Lung (tissue), 11 donors: ENCODE measurements at regions not wholly inside any gene's neighbourhood (a gene's known extent, or its start where the extent isn't known, plus 50 kb on each side); places are given as distances from the start of the nearest gene placed in this dataset.

Experiments used
- ATAC-seq: fragments of 200-7000 bp; cut with Tn5 transposase; one replicate; pipeline ENCODE4 v1.9.1; 2020; ENCODE audit warnings: moderate number of reproducible peaks; ENCODE audit not compliant: insufficient read depth, low FRiP score
- DNase-seq, 3 donors: peaks; one replicate each; pipeline ENCODE4 v3.0.0-alpha.2; 2013 to 2017
- H3K27ac ChIP-seq, 2 donors: one replicate each; pipeline ENCODE4 v1.5.1; 2013; ENCODE audit warnings: mild to moderate bottlenecking in 2 of 2, moderate library complexity in 2 of 2, control low read depth in 1 of 2, inconsistent platforms in 1 of 2, low read depth in 1 of 2, low read length in 1 of 2
- H3K27me3 ChIP-seq, 3 donors: one replicate each; pipeline ENCODE4 v1.5.1; 2013; ENCODE audit warnings: low read length in 2 of 3; ENCODE audit not compliant: control insufficient read depth in 3 of 3, insufficient read depth in 3 of 3
- H3K36me3 ChIP-seq, 4 donors: one replicate each; pipeline ENCODE4 v1.5.1; 2013; ENCODE audit warnings: low read length in 4 of 4, mild to moderate bottlenecking in 1 of 4, moderate library complexity in 1 of 4; ENCODE audit not compliant: control insufficient read depth in 4 of 4, insufficient read depth in 4 of 4
- H3K4me1 ChIP-seq, 5 donors: one replicate each; pipeline ENCODE4 v1.5.1; 2013; ENCODE audit warnings: low read length in 5 of 5, mild to moderate bottlenecking in 2 of 5, moderate library complexity in 1 of 5; ENCODE audit not compliant: control insufficient read depth in 5 of 5, insufficient read depth in 5 of 5
- H3K4me3 ChIP-seq: one replicate; pipeline ENCODE4 v1.5.1; 2013; ENCODE audit warnings: mild to moderate bottlenecking, control low read depth, moderate library complexity
- H3K9ac ChIP-seq, 2 donors: one replicate each; pipeline ENCODE4 v1.5.1; 2013; ENCODE audit warnings: low read length in 2 of 2, control low read depth in 1 of 2; ENCODE audit not compliant: insufficient read depth in 1 of 2
- H3K9me3 ChIP-seq, 4 donors: one replicate each; pipeline ENCODE4 v1.5.1; 2013; ENCODE audit warnings: low read length in 3 of 4, mild to moderate bottlenecking in 1 of 4, moderate library complexity in 1 of 4; ENCODE audit not compliant: control insufficient read depth in 4 of 4, insufficient read depth in 3 of 4
- CTCF ChIP-seq: IDR thresholded peaks from 2 replicates; pipeline ENCODE4 v1.5.1; 2012; ENCODE audit warnings: mild to moderate bottlenecking; ENCODE audit errors: control extremely low read depth, extremely low read depth
- WGBS, 2 donors: extraction: QIAGEN DNeasy Blood & Tissue Kit; methylation state at CpG; one replicate each; pipeline ENCODE4 v1.1.7; 2013; 5-methylcytosine and 5-hydroxymethylcytosine counted together
- donor health status: control.
- donor health status: control.
- donor health status: Bipolar disorder and iron deficiency.
- donor health status: healthy.
- donor health status: DM: yes; HTN: yes; CAD: no.

- Histone ChIP-seq H3K4me3 (no peak overlapping the region), H3K9ac (no peak overlapping the region), H3K36me3 (no peaks in the 10 kb centered on the region), H3K27me3 (no peaks in the 10 kb centered on the region), H3K4me1 (peaks cover 0 to 1% (median 0%) of the 10 kb centered on the region in 5 donors), H3K27ac (no peak overlapping the region), H3K9me3 (peaks cover 0 to 6% (median under 1%) of the 10 kb centered on the region in 4 donors)
- ATAC-seq (no peak), DNase-seq (no peak)
- no peak for TF ChIP-seq CTCF
- WGBS, 2 donors: 82 to 97% methylated on average over 1 of the region's 1 CpG
Observed at GRCh38 chr18:64283059-64283458, 134.2 kb upstream of the LINC00305 start.

GRCh38 chr18:64278026-64278425, 129.1 kb upstream of the LINC00305 start:
- H3K4me3 ChIP-seq: no peak overlapping the region
- no peak overlapping the region for H3K9ac ChIP-seq
- no peak for ATAC-seq
- no peaks in the 10 kb centered on the region for H3K36me3 ChIP-seq
- no peak overlapping the region for H3K27ac ChIP-seq
- WGBS, 2 donors: 88 to 96% methylated on average over 5 of the region's 5 CpGs
- peaks cover 0 to 5% (median 0%) of the 10 kb centered on the region in 5 donors for H3K4me1 ChIP-seq
- DNase-seq: no peak
- H3K27me3 ChIP-seq: peaks cover 0 to 5% (median 0%) of the 10 kb centered on the region in 3 donors
- no peak for TF ChIP-seq CTCF
- peaks cover 0 to 8% (median under 1%) of the 10 kb centered on the region in 4 donors for H3K9me3 ChIP-seq

DNA sequence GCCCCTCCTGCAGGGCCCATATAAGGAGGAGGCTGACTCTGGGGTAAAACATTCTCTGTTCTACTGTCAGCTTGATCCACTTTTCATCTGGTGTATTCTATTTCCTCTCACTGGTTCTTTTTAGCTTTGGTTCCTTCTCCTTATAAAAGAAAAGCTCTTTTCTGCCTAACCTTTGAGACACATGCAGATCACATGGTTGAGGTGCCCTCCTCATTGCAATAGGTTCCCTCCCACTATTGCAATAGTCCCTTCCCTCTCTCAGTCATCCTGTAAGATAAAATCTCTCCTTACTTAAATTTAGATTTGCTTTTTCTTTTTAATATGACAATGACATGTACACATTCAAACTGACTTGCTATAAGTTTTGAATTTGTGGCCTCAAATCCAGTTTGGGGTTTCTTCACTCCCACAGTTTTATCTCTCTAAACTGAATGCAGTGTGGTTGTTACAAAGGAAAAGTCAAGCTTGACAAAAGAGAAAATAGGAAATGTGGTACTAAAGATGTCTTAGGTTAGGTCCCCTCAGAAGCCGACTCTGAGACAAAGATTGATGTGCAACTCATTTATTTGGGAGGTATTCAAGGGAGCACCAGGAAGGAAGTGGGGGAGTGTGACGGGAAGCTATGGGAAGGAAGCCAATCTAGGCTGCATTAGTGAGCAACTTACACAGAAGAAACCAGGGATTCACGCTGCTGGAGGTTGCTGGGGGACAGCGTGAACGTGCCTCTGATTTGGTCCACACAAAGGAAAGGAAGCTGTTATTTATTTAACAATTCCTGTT, 127.6 kb upstream of the LINC00305 start:
- ATAC-seq (peak; percentile 39), DNase-seq (peak; percentile 16 to 77 (median 55))
- Histone ChIP-seq H3K27me3 (peaks cover 0 to 5% (median 0%) of the 10 kb centered on the region in 3 donors), H3K9me3 (peaks cover 0 to 7% (median under 1%) of the 10 kb centered on the region in 4 donors), H3K4me3 (no peak overlapping the region), H3K27ac (peak overlapping the region in 1 of 2 donors; percentile 43), H3K9ac (no peak overlapping the region), H3K4me1 (peaks cover 0 to 7% (median 0%) of the 10 kb centered on the region in 5 donors), H3K36me3 (no peaks in the 10 kb centered on the region)
- 9 to 16% methylated on average over 5 of the region's 5 CpGs for WGBS, 2 donors
- no peak for TF ChIP-seq CTCF
